Esophagus muscularis mucosa (tissue), 3 donors: ENCODE measurements at regions not wholly inside any gene's neighbourhood (a gene's known extent, or its start where the extent isn't known, plus 50 kb on each side); places are given as distances from the start of the nearest gene placed in this dataset.

ENCODE experiments used
- CTCF ChIP-seq, 3 experiments: fragments of 200-600 bp in 2 of 3; fragments of 450-650 bp in 1 of 3; sonication (generic) in 2 of 3; IDR thresholded peaks; one replicate each; pipeline ENCODE4 v1.5.1; 2017 to 2019; ENCODE audit warnings: antibody characterized with exemption in 3 of 3, mild to moderate bottlenecking in 2 of 3, moderate library complexity in 1 of 3
- POLR2A ChIP-seq: fragments of 450-650 bp; IDR thresholded peaks from one replicate; pipeline ENCODE4 v1.6.1; 2017; ENCODE audit warnings: antibody characterized with exemption, moderate library complexity, mild to moderate bottlenecking, low read depth

- TF ChIP-seq CTCF (IDR thresholded peaks at IDR 0.05) = no peak
- no peak for TF ChIP-seq POLR2A
Measured at GRCh38 chr12:115051378-115051777, 367.4 kb upstream of the TBX3 start.
